Fibroblast of mammary gland (primary cell): ENCODE measurements at regions not wholly inside any gene's neighbourhood (a gene's known extent, or its start where the extent isn't known, plus 50 kb on each side); places are given as distances from the start of the nearest gene placed in this dataset.

Experiments
- DNase-seq: peaks from one replicate; pipeline ENCODE4 v3.0.0-alpha.2; 2010; ENCODE audit warnings: low read depth
- H3K4me3 ChIP-seq: 2 replicates; pipeline ENCODE4 v1.5.1; 2011; ENCODE audit warnings: low read depth, mild to moderate bottlenecking, low read length, moderate library complexity; ENCODE audit not compliant: control insufficient read depth
- TF ChIP-seq, protein P1 (sequence below): conservative IDR thresholded peaks from 2 replicates; pipeline ENCODE4 v1.5.1; 2011; ENCODE audit warnings: low read depth, low read length, inconsistent platforms; ENCODE audit not compliant: control insufficient read depth, insufficient read depth

GRCh38 chr3:56870436-56870835, 68.7 kb upstream of the ARHGEF3 start:
- TF ChIP-seq, protein P1, sequence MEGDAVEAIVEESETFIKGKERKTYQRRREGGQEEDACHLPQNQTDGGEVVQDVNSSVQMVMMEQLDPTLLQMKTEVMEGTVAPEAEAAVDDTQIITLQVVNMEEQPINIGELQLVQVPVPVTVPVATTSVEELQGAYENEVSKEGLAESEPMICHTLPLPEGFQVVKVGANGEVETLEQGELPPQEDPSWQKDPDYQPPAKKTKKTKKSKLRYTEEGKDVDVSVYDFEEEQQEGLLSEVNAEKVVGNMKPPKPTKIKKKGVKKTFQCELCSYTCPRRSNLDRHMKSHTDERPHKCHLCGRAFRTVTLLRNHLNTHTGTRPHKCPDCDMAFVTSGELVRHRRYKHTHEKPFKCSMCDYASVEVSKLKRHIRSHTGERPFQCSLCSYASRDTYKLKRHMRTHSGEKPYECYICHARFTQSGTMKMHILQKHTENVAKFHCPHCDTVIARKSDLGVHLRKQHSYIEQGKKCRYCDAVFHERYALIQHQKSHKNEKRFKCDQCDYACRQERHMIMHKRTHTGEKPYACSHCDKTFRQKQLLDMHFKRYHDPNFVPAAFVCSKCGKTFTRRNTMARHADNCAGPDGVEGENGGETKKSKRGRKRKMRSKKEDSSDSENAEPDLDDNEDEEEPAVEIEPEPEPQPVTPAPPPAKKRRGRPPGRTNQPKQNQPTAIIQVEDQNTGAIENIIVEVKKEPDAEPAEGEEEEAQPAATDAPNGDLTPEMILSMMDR = no peak
- H3K4me3 ChIP-seq = no peak overlapping the region
- peak; percentile 21 for DNase-seq

DNA sequence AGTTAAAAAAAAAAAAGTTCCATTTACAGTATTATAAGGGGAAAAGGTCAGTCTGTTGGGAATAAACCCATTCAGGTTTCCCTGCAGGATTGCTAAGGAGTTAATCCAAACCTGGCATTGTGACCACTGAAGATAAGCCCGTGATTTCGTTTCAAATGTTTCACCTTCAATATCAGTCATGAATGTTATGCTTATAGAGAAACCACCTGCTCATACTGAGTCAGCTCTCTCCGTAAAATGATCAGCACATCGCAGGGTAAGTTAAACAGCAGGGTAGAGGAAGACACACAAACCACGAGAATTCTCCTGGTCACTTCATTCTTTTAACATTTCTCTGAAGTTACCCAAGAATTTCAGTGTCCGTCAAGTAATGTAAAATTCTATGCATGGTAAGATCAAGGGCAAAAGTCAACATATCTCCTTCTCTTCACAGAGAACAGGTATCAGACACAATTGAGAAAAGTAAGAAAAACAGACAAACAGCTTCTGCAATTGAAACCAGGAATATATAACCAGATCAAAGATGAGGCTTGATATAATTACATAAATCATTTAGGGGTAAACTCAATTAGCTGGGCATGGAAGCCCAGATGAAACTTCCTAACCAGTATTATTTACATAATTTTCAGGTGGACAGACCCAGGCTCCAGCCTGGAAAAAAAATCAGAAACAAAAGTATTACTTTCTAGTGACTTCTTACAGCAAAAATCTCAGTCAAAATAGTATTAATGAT, 67.6 kb upstream of the ARHGEF3 start:
- no peak for DNase-seq
- TF ChIP-seq, protein P1 = no peak
- H3K4me3 ChIP-seq = no peak overlapping the region

GRCh38 chr3:56868706-56869105, 67.0 kb upstream of the ARHGEF3 start:
- no peak for DNase-seq
- TF ChIP-seq, protein P1 = no peak
- H3K4me3 ChIP-seq = no peak overlapping the region

DNA sequence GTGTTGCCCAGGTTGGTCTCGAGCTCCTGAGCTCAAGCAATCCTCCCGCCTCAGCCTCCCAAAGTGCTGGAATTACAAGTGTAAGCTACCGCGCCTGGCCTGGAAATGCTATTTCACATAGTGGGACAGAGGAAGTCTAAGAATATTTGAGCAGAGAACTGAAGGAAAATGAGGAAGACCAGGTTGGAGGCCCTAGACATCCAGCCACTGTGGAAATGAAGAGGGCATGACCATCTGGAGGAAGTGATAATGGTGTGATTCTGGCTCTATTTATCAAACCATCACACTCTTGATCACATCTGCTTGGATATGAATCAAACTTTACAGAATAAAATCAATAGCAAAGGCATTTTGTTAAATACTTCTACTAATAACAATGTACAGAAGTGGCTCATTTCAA, 65.9 kb upstream of the ARHGEF3 start:
- TF ChIP-seq, protein P1 = no peak
- no peak for DNase-seq

GRCh38 chr3:56864918-56865524, 63.3 kb upstream of the ARHGEF3 start:
- TF ChIP-seq, protein P1 = no peak
- no peak for DNase-seq
- H3K4me3 ChIP-seq = no peak overlapping the region

More for the DNA sequence above, 65.9 kb upstream of the ARHGEF3 start:
- no peak overlapping the region for H3K4me3 ChIP-seq

DNA sequence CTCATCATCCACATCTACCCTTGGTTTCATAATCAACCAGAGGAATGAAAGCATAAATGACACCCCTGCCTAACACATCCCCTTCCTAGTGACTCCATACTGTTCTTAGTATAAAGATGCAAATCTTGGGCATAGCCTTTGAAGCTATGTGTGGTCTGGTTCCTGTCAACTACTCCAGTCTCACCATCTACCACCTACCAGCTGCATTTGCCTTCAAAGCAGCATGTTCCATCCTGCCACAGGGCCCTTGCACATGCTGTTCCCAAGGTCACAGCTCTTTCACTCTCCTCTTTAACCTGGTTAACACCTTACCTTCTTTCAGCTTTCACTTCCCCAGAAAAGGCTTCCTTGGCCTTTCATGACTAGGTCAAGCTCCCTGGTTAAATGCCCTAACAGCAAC, 62.3 kb upstream of the ARHGEF3 start:
- DNase-seq = no peak
- no peak overlapping the region for H3K4me3 ChIP-seq
- TF ChIP-seq, protein P1 = no peak
